Dendritic cell treated with granulocyte-macrophage colony-stimulating factor and Interleukin-4, amounts not matched to agents 40 ng/mL and 50 ng/mL, for 4 days (primary cell): ENCODE measurements at regions not wholly inside any gene's neighbourhood (a gene's known extent, or its start where the extent isn't known, plus 50 kb on each side); places are given as distances from the start of the nearest gene placed in this dataset.

Source experiments
- H3K27ac Mint-ChIP-seq: one replicate; pipeline ENCODE4 v1.8.0; 2022; ENCODE audit warnings: mild to moderate bottlenecking, mixed read lengths
- H3K27me3 Mint-ChIP-seq: one replicate; pipeline ENCODE4 v1.8.0; 2022; ENCODE audit warnings: mild to moderate bottlenecking, mixed read lengths
- H3K36me3 Mint-ChIP-seq: one replicate; pipeline ENCODE4 v1.8.0; 2022; ENCODE audit warnings: low read depth, mixed read lengths
- H3K4me1 Mint-ChIP-seq: one replicate; pipeline ENCODE4 v1.8.0; 2022; ENCODE audit warnings: low read depth, mixed read lengths
- H3K4me3 Mint-ChIP-seq: one replicate; pipeline ENCODE4 v1.8.0; 2022; ENCODE audit warnings: mild to moderate bottlenecking, moderate library complexity, mixed read lengths
- H3K9me3 Mint-ChIP-seq: one replicate; pipeline ENCODE4 v1.8.0; 2022; ENCODE audit warnings: mixed read lengths
- intact Hi-C: fragments of 100-400 bp; cut with micrococcal nuclease; formaldehyde crosslinking; loops from one replicate; pipeline ENCODE4 v1.15.0; 2022

- H3K9me3 Mint-ChIP-seq, result no peaks in the 10 kb centered on the region
- no peaks in the 10 kb centered on the region for H3K27me3 Mint-ChIP-seq
- no peak overlapping the region for H3K27ac Mint-ChIP-seq
- peaks cover 4% of the 10 kb centered on the region for H3K4me1 Mint-ChIP-seq
- H3K4me3 Mint-ChIP-seq, result no peak overlapping the region
- H3K36me3 Mint-ChIP-seq, result no peaks in the 10 kb centered on the region
- intact Hi-C loops, result no loop called here
Measured at GRCh38 chr6:126091466-126091865, 105.1 kb downstream of the TRMT11 start.

- intact Hi-C loops, result no loop called here
- H3K27ac Mint-ChIP-seq, result no peak overlapping the region
- no peaks in the 10 kb centered on the region for H3K36me3 Mint-ChIP-seq
- H3K27me3 Mint-ChIP-seq, result no peaks in the 10 kb centered on the region
- no peaks in the 10 kb centered on the region for H3K9me3 Mint-ChIP-seq
- no peak overlapping the region for H3K4me3 Mint-ChIP-seq
- no peaks in the 10 kb centered on the region for H3K4me1 Mint-ChIP-seq
Measured at GRCh38 chr6:126093108-126093507, 106.8 kb downstream of the TRMT11 start.

GRCh38 chr6:126094411-126094810 lies 108.1 kb downstream of the TRMT11 start:
- H3K4me1 Mint-ChIP-seq, result no peaks in the 10 kb centered on the region
- H3K4me3 Mint-ChIP-seq, result no peak overlapping the region
- no peaks in the 10 kb centered on the region for H3K9me3 Mint-ChIP-seq
- no peaks in the 10 kb centered on the region for H3K27me3 Mint-ChIP-seq
- intact Hi-C loops, result no loop called here
- H3K27ac Mint-ChIP-seq, result no peak overlapping the region
- no peaks in the 10 kb centered on the region for H3K36me3 Mint-ChIP-seq

- intact Hi-C loops, result no loop called here
- Mint-ChIP-seq H3K27ac (no peak overlapping the region), H3K4me1 (no peaks in the 10 kb centered on the region), H3K4me3 (no peak overlapping the region), H3K9me3 (no peaks in the 10 kb centered on the region), H3K27me3 (no peaks in the 10 kb centered on the region), H3K36me3 (no peaks in the 10 kb centered on the region)
Measured at GRCh38 chr6:126100386-126100785, 114.0 kb downstream of the TRMT11 start.

- no peaks in the 10 kb centered on the region for H3K27me3 Mint-ChIP-seq
- no peak overlapping the region for H3K4me3 Mint-ChIP-seq
- intact Hi-C loops, result no loop called here
- H3K27ac Mint-ChIP-seq, result no peak overlapping the region
- H3K4me1 Mint-ChIP-seq, result no peaks in the 10 kb centered on the region
- H3K9me3 Mint-ChIP-seq, result no peaks in the 10 kb centered on the region
- no peaks in the 10 kb centered on the region for H3K36me3 Mint-ChIP-seq
Measured at GRCh38 chr6:126102358-126102757, 116.0 kb downstream of the TRMT11 start.

GRCh38 chr6:126103993-126104392 lies 117.7 kb downstream of the TRMT11 start:
- H3K27ac Mint-ChIP-seq, result no peak overlapping the region
- no peaks in the 10 kb centered on the region for H3K27me3 Mint-ChIP-seq
- no peaks in the 10 kb centered on the region for H3K9me3 Mint-ChIP-seq
- H3K36me3 Mint-ChIP-seq, result no peaks in the 10 kb centered on the region
- intact Hi-C loops, result no loop called here
- no peaks in the 10 kb centered on the region for H3K4me1 Mint-ChIP-seq
- H3K4me3 Mint-ChIP-seq, result no peak overlapping the region

- Mint-ChIP-seq H3K36me3 (no peaks in the 10 kb centered on the region), H3K27me3 (no peaks in the 10 kb centered on the region), H3K27ac (no peak overlapping the region), H3K9me3 (no peaks in the 10 kb centered on the region), H3K4me3 (no peak overlapping the region), H3K4me1 (no peaks in the 10 kb centered on the region)
- intact Hi-C loops, result no loop called here
Measured at GRCh38 chr6:126107475-126108166, 121.3 kb downstream of the TRMT11 start.

GRCh38 chr6:126110512-126111270 lies 124.4 kb downstream of the TRMT11 start:
- Mint-ChIP-seq H3K27ac (no peak overlapping the region), H3K9me3 (no peaks in the 10 kb centered on the region), H3K4me3 (no peak overlapping the region), H3K4me1 (no peaks in the 10 kb centered on the region), H3K27me3 (no peaks in the 10 kb centered on the region), H3K36me3 (no peaks in the 10 kb centered on the region)
- intact Hi-C loops, result no loop called here

GRCh38 chr6:126111327-126111726 lies 125.0 kb downstream of the TRMT11 start:
- Mint-ChIP-seq H3K27ac (no peak overlapping the region), H3K27me3 (no peaks in the 10 kb centered on the region), H3K36me3 (no peaks in the 10 kb centered on the region), H3K9me3 (no peaks in the 10 kb centered on the region), H3K4me3 (no peak overlapping the region), H3K4me1 (no peaks in the 10 kb centered on the region)
- intact Hi-C loops, result no loop called here

GRCh38 chr6:126112171-126112632 lies 125.9 kb downstream of the TRMT11 start:
- H3K27ac Mint-ChIP-seq, result no peak overlapping the region
- H3K36me3 Mint-ChIP-seq, result no peaks in the 10 kb centered on the region
- intact Hi-C loops, result no loop called here
- no peak overlapping the region for H3K4me3 Mint-ChIP-seq
- no peaks in the 10 kb centered on the region for H3K9me3 Mint-ChIP-seq
- no peaks in the 10 kb centered on the region for H3K4me1 Mint-ChIP-seq
- no peaks in the 10 kb centered on the region for H3K27me3 Mint-ChIP-seq

GRCh38 chr6:126113261-126113660 lies 126.9 kb downstream of the TRMT11 start:
- H3K4me1 Mint-ChIP-seq, result no peaks in the 10 kb centered on the region
- intact Hi-C loops, result no loop called here
- no peak overlapping the region for H3K27ac Mint-ChIP-seq
- H3K36me3 Mint-ChIP-seq, result no peaks in the 10 kb centered on the region
- no peak overlapping the region for H3K4me3 Mint-ChIP-seq
- H3K27me3 Mint-ChIP-seq, result no peaks in the 10 kb centered on the region
- no peaks in the 10 kb centered on the region for H3K9me3 Mint-ChIP-seq

- intact Hi-C loops, result no loop called here
- H3K9me3 Mint-ChIP-seq, result no peaks in the 10 kb centered on the region
- no peak overlapping the region for H3K4me3 Mint-ChIP-seq
- H3K36me3 Mint-ChIP-seq, result no peaks in the 10 kb centered on the region
- H3K4me1 Mint-ChIP-seq, result no peaks in the 10 kb centered on the region
- H3K27me3 Mint-ChIP-seq, result no peaks in the 10 kb centered on the region
- H3K27ac Mint-ChIP-seq, result no peak overlapping the region
Measured at GRCh38 chr6:126117251-126117650, 130.9 kb downstream of the TRMT11 start.

- Mint-ChIP-seq H3K27me3 (no peaks in the 10 kb centered on the region), H3K4me1 (no peaks in the 10 kb centered on the region), H3K9me3 (no peaks in the 10 kb centered on the region), H3K4me3 (no peak overlapping the region), H3K27ac (no peak overlapping the region), H3K36me3 (no peaks in the 10 kb centered on the region)
- intact Hi-C loops, result no loop called here
Measured at GRCh38 chr6:126118058-126118755, 131.9 kb downstream of the TRMT11 start.

- no peaks in the 10 kb centered on the region for H3K4me1 Mint-ChIP-seq
- no peak overlapping the region for H3K27ac Mint-ChIP-seq
- H3K27me3 Mint-ChIP-seq, result no peaks in the 10 kb centered on the region
- no peak overlapping the region for H3K4me3 Mint-ChIP-seq
- no peaks in the 10 kb centered on the region for H3K36me3 Mint-ChIP-seq
- intact Hi-C loops, result no loop called here
- H3K9me3 Mint-ChIP-seq, result no peaks in the 10 kb centered on the region
Measured at GRCh38 chr6:126118936-126119335, 132.6 kb downstream of the TRMT11 start.
